HG03558 (cell line): ENCODE measurements at regions not wholly inside any gene's neighbourhood (a gene's known extent, or its start where the extent isn't known, plus 50 kb on each side); places are given as distances from the start of the nearest gene placed in this dataset.
A peak's percentile ranks its signal among the peaks of the same experiment; 100 is the strongest.
"Not testable (repeated sequence)": the region's sequence is repeated elsewhere in the genome, so short reads cannot be mapped to it uniquely, and the experiment has no call there.

Experiments
- ATAC-seq: cut with Tn5 transposase; IDR thresholded peaks from one replicate; pipeline ENCODE4 v1.9.1; 2021; ENCODE audit warnings: moderate number of reproducible peaks; ENCODE audit not compliant: unreplicated experiment; ENCODE audit errors: extremely low read depth

DNA sequence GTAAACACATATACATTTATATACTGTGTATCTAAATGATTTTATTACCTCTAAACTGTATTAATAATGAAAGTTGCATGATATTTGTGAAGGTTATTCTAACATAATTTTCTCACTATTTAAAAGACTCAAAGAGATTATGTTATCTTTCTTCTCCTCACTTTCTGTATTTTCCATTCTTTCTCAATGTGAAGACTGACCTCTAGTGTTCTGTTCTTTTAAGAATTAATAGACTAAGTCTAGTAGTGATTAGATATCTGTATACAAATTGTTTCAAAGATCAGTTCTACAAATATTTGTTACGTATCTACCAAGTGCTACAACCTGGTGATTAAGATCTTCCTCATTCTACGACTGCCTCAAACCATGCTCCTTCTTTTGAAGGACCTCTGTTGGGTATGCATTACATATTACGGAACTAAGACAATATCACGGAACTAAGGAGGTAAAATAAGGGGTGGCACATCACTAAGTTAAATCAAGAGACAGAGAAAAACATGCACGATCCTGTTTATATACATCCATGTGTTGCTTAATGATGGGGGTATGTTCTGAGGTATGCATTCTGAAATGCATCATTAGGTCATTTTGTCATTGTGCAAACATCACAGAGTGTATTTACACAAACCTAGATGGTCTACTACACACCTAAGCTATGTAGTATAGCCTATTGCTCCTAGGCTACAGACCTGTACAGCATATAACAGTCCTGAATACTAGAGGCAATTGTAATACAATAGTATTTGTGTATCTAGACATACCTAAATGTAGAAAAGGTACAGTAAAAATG lies 161.5 kb upstream of the KBTBD8 start:
- no peak for ATAC-seq

DNA sequence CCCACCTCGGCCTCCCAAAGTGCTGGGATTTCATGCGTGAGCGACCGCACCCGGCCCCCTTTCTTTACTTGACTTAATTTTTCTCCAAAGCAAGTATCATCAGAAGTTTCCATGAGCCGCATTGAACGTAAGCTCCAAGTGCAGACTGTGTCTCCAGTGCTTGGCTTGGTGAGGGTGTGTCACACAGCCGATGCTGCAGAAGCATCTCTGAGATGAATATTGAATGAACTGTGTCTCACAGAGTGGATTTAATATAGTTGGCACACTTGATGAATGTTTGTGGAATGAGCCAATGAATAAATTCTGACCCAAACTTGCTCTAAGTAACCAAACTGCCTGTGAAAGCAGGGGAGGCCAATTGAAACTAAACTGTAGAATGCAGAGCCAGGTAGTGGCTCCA lies 159.4 kb upstream of the KBTBD8 start:
- no peak for ATAC-seq

DNA sequence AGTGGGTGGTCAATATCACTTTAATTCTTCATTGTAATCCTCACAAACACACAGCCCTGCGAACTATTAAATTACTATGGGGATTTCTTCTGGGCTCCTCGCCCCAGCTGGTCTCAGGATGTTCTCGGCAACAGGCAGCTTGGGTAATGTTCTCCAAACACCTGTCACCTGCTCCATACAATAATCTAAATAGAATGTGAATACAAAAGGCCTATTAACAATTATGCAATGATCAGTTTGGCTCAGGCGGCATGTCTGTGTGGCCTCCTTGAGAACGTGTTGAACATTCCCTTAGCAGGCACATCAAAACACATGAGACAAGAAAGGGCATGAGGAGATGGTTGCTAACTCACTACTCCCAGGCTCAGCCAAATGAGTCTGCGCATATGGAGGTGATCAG lies 158.6 kb upstream of the KBTBD8 start:
- ATAC-seq, result no peak

DNA sequence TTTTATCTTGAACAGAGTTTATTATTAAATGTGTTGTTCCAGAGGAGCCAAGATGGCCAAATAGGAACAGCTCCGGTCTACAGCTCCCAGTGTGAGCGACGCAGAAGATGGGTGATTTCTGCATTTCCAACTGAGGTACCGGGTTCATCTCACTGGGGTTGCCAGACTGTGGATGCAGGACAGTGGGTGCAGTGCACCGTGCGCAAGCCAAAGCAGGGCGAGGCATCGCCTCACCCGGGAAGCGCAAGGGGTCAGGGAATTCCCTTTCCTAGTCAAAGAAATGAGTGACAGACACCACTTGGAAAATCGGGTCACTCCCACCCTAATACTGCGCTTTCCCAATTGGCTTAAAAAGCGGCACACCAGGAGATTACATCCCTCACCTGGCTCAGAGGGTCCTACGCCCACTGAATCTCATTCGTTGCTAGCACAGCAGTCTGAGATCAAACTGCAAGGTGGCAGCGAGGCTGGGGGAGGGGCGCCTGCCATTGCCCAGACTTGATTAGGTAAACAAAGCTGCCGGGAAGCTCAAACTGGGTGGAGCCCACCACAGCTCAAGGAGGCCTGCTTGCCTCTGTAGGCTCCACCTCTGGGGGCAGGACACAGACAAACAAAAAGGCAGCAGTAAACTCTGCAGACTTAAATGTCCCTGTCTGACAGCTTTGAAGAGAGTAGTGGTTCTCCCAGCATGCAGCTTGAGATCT lies 155.2 kb upstream of the KBTBD8 start:
- ATAC-seq, result not testable (repeated sequence)

DNA sequence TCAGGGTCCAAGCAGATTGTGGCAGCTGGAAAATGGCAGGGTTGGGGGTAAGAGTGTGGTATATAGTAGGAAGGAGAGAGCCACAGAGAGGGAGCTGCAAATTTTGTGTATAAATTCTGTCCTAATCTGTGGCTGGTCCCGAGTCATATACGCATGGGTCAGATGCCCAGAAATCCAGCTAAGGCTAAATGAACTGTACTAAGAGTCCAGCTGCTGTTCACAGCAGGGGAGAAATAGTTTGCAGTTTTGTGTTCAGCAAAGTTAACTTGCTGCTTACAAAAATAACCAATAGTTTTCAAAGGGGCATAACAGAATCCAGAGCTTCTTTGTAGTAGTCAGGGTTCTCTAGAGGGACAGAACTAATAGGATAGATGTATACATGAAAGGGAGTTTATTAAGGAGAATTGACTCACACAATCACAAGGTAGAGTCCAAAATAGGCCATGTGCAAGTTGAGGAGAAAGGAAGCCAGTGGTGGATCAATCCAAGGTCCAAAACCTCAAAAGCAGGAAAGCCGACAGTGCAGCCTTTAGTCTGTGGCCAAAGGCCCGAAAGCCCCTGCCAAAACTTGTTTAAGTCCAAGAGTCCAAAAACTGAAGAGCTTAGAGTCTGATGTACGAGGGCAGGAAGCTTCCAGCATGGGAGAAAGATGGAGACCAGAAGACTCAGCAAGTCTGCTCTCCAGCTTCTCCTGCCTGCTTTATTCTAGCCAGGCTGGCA lies 146.1 kb upstream of the KBTBD8 start:
- ATAC-seq, result no peak

DNA sequence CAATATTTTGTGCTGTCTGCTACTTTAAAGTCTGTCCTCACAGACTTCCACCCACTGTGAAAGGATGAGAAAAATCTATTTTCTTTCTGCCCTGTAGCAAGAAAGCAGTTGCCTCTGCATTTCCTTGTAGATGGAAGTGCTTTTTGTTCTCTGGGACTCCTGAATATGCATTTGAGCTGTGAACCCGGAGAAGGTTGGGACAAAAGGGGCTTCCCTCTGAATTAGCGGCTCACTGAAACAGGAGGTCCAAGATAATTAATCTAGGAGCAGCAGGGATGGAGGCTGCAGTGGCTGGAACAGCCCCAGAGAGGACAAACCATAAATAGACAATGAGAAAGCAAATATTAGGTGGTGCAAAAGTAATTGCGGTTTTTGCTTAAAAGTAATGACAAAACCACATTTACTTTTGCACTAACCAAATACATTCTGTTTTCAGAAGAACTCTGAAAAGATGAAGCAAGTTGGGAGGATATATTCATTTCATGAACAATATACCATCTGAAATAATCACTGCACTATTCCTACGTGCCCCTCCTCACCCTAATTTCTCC lies 143.4 kb upstream of the KBTBD8 start:
- no peak for ATAC-seq

DNA sequence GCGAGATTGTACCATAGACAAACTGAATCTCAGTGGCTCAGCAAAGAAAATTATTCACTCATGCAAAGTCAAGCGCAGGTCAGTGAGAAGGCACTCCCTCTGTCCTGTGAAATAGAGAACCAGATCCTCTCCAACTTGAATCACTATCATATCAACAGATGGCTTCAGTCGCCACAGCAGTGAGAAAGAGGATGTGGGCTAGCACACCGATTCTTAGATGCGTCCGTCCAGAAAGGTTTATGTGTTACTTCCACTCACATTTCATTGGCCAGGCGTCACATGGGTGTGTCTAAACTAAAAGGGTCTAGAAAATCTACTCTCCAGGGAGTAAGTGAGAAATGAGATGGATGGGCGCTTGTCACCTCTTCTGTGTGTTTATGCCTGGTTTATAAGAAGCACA lies 141.6 kb upstream of the KBTBD8 start:
- peak; percentile 84 for ATAC-seq

DNA sequence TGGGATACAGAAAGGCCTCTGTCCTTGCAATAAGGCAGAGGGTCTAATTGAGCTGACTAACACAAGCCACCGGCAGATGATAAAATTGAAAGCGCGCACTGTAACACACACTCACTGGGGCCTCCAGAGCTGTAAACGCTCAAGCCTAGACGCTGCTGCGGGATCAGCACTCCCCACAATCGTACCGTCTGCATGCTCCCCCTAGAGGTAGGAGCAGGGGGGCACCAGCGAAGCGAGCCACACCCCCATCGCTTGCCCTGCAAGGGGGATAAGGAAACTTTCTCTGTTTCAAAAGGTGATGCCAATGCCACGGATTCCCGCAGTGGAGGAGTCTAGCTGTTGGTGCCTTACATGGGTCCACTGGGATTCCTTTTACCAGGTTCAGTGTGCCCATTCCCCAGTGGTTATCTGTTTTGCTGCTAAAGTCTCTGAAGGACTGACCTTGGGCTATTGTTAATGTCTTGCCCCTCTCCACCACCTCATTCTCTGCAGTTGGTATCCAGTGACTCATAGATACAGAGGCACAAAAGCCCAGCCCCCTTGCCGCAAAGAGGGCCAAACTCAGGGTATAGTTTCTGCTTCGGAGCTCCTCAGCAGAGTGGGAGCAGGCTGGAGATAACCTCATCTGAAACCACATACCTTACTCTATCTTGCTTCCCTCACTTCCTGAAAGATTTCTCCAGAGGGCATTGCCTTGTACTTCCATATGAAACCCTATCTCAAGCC lies 139.3 kb upstream of the KBTBD8 start:
- no peak for ATAC-seq

DNA sequence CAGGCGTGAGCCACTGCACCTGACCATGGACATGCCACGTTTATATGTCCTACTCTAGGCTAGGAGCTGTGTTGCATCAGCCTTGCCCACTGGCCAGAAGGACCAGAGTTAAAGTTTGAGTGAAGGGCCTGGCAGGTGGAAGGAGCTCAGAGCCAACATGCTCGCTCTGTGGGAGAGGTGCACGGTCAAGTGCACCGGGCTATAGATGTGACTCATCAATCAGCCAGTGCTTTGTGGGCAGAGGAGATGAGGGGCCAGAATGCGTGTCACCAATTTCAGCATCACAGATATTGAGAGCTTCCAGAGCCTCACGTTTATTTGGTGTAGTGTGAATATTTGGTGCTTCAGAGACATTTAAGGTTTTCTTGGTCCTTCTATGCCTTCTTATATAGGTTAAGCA lies 137.3 kb upstream of the KBTBD8 start:
- no peak for ATAC-seq

DNA sequence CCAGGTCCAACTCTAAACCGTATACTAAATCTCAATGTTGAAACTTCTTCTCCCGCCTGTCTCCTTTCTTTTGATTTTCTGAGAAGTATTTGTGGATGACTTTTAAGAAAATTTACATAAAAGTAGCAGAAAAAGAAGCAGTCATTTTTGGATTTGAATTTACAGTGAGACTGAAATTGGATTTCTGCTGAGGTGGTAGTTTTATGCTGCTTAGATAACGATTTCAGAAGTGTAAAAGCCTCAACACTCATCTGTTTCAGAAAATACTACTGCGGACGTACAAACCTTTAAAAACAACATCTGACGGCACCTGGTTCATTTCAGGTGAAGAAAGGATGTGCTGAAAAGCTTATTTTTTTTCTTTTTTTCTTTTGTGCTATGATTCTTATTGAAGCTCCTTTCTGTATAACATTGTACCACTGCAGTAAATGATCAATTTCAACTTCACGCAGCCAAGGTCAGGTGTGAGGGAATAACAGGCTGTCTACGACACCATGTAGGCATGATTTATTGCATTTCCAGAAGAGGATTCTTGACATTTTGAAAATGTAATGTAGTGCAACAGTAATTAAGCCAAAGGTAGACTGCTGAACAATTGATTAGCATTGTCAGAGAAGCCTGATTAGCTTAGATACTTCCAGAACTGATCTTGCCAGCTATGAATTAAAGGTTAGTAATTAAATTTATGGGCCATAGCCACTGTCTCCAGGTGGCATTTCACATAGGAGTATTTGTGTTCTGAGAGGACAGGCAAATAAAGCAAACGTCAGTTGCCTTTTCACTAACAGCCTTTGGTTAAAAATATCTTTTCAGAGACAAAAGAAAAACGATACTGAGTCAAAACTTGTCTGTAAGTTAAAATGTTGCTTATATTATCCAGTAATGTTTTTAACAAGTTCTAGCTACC lies 134.6 kb upstream of the KBTBD8 start:
- no peak for ATAC-seq

DNA sequence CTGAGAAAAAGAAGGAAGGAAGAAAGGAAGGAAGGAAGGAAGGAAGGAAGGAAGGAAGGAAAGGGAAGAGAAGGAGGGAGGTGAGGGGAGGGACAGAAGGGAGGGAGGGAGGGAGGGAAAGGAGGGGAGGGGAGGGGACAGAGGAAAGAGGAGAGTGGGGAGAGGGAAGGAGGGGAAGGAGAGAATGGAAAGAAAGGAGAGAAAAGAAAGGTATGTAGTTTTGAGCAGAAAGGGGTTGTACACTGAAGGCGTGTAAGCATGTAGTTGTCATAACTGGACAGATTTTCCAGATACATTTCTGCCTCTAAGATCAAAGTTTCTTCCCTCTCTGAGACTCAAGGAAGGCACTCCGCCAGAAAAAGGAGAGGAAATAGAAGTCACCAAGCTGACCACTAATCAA lies 113.4 kb upstream of the KBTBD8 start:
- no peak for ATAC-seq

DNA sequence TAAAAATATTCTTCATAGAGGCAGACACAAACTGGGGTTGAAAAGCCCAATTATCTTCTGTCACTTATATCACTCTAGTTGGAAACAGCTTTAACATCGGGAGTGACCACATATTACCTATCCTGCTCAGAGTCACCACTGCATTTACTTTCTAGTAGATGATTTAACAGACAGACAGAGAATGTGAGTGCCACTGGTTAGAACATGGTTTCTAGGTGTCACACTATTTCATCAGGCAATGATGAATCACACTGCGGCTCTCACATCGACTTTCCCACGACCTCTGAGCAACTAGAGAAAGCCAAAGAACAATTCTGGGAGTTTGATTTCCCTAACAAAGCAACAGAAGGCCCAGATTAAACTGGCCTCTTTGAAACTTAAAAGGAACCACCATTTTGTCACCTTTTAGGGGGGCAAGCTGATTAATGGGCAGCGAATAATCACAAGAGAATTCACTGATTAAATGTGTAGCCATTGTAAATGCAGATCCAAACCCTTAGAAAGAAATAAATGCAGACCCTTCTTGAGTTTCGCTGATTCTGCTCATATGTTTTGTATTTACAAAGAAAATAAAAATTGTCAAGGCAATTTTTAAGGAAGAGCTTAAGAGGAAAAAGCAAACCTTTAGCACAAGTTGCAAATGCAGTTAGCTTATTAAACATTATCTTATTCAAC lies 112.6 kb upstream of the KBTBD8 start:
- ATAC-seq, result no peak

DNA sequence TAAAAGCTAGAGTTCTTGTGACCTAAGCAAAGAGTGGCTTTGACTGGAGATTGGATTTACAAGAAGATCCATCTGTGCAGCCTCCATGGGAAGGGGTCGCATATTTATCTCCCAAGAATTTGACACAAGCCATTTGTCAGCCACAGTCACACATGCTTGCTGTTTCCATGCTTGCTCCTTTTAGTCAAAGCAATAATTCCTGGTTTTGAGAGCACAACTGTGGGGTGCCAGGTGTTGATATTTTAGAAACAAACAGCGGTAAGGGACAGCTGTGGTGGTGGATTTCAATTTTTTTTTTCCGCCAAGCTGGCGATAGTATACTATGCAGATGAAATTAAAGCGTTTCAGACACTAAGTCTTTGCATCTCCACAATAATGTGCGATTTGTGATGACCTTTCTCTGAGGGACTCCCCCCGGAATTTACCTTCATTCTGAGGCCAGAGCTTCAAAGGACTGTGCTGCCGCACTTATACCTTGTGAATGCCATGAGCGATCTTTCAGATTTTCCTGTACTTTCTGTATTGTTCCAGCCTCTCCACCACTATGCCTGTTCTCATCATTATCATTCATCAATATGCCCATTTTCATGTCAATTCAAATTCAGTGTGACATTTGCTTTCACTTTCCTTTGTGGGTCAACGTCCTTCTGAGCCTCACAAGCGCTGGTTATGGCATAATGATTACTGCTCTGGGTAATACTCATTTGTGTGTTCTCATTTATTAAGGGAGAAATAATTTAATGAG lies 108.2 kb upstream of the KBTBD8 start:
- no peak for ATAC-seq

DNA sequence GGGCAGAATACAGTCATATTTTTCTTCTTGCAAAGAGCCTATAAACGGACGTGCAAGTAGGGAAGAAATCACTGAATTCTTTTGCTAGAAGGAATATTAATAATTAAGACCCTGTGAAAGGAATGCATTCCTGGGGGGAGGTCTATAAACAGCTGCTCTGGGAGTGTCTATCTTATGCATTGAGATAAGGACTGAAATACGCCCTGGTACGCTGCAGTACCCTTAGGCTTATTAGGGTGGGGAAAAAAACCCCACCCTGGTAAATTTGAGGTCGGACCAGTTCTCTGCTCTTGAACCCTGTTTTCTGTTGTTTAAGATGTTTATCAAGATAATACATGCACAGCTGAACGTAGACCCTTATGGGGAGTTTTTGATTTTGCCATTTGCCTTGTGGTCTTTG lies 100.0 kb upstream of the KBTBD8 start:
- ATAC-seq, result no peak

DNA sequence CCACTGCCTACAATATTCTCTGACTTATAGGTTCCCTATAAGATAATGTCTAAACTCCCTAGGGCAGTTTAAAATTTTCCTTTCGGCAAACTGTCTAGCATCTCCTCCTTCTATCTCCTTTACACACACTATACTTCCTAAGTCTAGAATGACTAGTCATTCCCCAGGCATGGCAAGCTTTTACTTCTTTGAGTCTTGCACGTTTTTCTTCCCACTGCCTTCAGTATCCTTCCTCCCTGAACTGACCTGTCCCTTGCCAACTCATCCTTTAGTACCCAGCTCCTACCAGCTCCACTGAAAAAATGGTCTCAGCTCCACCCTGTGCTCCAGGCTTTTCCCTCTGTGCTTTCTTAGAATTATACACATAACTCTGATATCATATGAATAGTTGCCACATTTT lies 93.8 kb upstream of the KBTBD8 start:
- ATAC-seq, result no peak

DNA sequence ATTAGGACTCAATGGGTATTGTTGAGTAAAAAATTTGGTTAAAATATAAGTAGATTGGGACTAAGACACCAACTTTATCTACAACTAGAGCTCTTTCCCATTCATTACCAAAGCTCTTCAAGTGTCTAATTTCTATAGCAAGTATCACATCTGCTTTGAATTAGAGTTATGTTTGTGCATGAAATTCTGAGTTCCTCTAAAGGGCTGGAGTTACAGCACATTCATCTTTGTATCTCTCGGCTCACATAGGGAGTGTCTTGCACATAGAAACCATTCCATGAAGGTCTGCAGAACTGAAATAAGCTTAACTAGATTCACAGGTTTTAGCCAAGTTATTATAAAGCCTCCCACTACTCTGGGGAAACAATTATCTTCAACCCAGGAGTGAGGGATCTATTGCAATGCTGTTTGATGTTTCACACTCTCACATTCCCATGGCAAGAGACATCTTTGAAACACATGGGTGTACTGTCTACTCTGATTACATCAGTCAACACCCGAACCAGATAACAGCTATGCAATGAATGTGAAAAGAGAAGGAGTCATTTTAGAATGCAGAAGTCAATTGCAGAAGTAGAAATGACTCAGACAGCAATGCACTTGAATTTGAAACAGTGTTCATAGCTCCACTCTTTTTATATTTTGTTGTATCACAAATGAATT lies 93.1 kb upstream of the KBTBD8 start:
- ATAC-seq, result no peak

DNA sequence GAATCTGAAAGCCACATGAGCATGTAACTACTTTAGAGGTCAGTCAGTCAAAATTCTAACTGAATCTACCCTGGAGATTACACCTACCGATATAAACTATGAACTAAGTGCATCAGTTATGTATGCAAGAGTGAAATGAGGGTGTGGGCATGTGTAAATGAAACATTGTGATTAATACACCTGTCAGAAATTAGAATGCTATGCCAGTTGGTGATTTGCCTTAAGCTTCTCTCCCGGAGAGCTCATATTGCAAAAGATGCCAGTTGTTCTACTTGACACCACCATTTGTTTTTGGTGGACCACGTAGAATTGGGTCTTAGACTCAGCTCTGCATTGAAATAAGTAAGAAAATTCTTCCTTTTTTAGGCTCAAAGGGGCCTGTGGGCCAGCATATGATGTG lies 91.0 kb upstream of the KBTBD8 start:
- ATAC-seq, result no peak
